ENCODE measurements at regions not wholly inside any gene's neighbourhood (a gene's known extent, or its start where the extent isn't known, plus 50 kb on each side); places are given as distances from the start of the nearest gene placed in this dataset.

DNA sequence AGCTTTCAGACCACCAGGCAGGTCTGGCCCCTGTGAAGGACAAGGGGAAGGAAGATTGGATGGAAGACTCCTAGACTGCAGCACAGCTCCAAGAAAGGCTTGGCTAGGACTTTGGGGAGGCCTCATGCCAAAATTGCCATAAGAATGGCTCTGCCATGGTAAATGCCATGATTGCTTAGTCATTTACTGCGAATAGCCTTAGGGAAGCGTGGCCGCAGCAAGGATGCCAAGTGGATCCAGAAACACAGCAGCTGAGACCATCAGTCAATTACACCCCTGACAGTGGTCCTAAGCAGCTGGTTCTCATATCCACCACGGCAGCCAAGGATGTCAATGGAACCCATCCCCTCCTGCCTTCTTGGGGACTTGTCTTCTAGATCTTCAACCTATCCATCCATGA is 88.2 kb upstream of the AUTS2 start:
- TF ChIP-seq, protein P1, sequence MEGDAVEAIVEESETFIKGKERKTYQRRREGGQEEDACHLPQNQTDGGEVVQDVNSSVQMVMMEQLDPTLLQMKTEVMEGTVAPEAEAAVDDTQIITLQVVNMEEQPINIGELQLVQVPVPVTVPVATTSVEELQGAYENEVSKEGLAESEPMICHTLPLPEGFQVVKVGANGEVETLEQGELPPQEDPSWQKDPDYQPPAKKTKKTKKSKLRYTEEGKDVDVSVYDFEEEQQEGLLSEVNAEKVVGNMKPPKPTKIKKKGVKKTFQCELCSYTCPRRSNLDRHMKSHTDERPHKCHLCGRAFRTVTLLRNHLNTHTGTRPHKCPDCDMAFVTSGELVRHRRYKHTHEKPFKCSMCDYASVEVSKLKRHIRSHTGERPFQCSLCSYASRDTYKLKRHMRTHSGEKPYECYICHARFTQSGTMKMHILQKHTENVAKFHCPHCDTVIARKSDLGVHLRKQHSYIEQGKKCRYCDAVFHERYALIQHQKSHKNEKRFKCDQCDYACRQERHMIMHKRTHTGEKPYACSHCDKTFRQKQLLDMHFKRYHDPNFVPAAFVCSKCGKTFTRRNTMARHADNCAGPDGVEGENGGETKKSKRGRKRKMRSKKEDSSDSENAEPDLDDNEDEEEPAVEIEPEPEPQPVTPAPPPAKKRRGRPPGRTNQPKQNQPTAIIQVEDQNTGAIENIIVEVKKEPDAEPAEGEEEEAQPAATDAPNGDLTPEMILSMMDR (IDR thresholded peaks at IDR 0.05; ENCODE audit: low read depth, low read length): no peak
- no peak for TF ChIP-seq EZH2phosphoT487 (IDR thresholded peaks at IDR 0.05; ENCODE audit: low read depth)

Data from OCI-LY3 (cell line).